Keratinocyte (primary cell): ENCODE measurements at regions not wholly inside any gene's neighbourhood (a gene's known extent, or its start where the extent isn't known, plus 50 kb on each side); places are given as distances from the start of the nearest gene placed in this dataset.

Source experiments
- DNase-seq: peaks from one replicate; pipeline ENCODE4 v3.0.0-alpha.2; 2011; ENCODE audit warnings: low read depth, missing footprints, low spot score
- FAIRE-seq: peaks from 2 replicates; lab custom pipeline; 2011; peaks lifted over from hg19 to GRCh38; lab: Jason Lieb, UNC
- H2AFZ ChIP-seq: 2 replicates; pipeline ENCODE4 v1.6.0; 2012; ENCODE audit warnings: low read length, control low read depth, inconsistent platforms; ENCODE audit not compliant: control insufficient read depth
- H3K27ac ChIP-seq: 2 replicates; pipeline ENCODE4 v1.5.1; 2011; ENCODE audit warnings: low read length; ENCODE audit not compliant: control insufficient read depth, insufficient read depth
- H3K27me3 ChIP-seq: 3 replicates; pipeline ENCODE4 v1.6.0; 2011; ENCODE audit warnings: low read length; ENCODE audit not compliant: control insufficient read depth, insufficient read depth; ENCODE audit errors: extremely low read depth
- H3K36me3 ChIP-seq, 2 experiments: 2 replicates in 1 of 2; 3 replicates in 1 of 2; pipeline ENCODE4 v1.5.1; 2011; ENCODE audit warnings: low read length in 2 of 2, mild to moderate bottlenecking in 1 of 2; ENCODE audit not compliant: control insufficient read depth in 2 of 2, insufficient read depth in 2 of 2; ENCODE audit errors: extremely low read depth in 1 of 2
- H3K4me1 ChIP-seq: 3 replicates; pipeline ENCODE4 v1.5.1; 2011; ENCODE audit warnings: low read length; ENCODE audit not compliant: control insufficient read depth, insufficient read depth; ENCODE audit errors: extremely low read depth
- H3K4me2 ChIP-seq: 3 replicates; pipeline ENCODE4 v1.6.0; 2011; ENCODE audit warnings: low read depth, low read length; ENCODE audit not compliant: control insufficient read depth, insufficient read depth; ENCODE audit errors: extremely low read depth
- H3K4me3 ChIP-seq, 3 experiments: fragments of 200-600 bp in 1 of 3; sonication (generic) in 1 of 3; 2 replicates in 2 of 3; 3 replicates in 1 of 3; pipeline ENCODE4 v1.5.1; 2011 to 2016; ENCODE audit warnings: low read length in 3 of 3, mild to moderate bottlenecking in 3 of 3, control low read depth in 2 of 3, inconsistent platforms in 1 of 3, low read depth in 1 of 3, mixed read lengths in 1 of 3, mixed run types in 1 of 3, moderate library complexity in 1 of 3; ENCODE audit not compliant: control insufficient read depth in 2 of 3, insufficient read depth in 2 of 3; ENCODE audit errors: extremely low read depth in 1 of 3
- H3K79me2 ChIP-seq: 2 replicates; pipeline ENCODE4 v1.6.0; 2012; ENCODE audit warnings: low read length; ENCODE audit not compliant: control insufficient read depth, insufficient read depth
- H3K9ac ChIP-seq: 3 replicates; pipeline ENCODE4 v1.6.0; 2011; ENCODE audit warnings: low read length; ENCODE audit not compliant: control insufficient read depth, insufficient read depth; ENCODE audit errors: extremely low read depth
- H3K9me1 ChIP-seq: 3 replicates; pipeline ENCODE4 v1.6.0; 2011; ENCODE audit warnings: low read length; ENCODE audit not compliant: control insufficient read depth, insufficient read depth; ENCODE audit errors: extremely low read depth
- H3K9me3 ChIP-seq: 2 replicates; pipeline ENCODE4 v1.5.1; 2012; ENCODE audit warnings: low read depth, low read length; ENCODE audit not compliant: control insufficient read depth
- H4K20me1 ChIP-seq: 3 replicates; pipeline ENCODE4 v1.6.0; 2011; ENCODE audit warnings: low read length; ENCODE audit not compliant: control insufficient read depth, insufficient read depth; ENCODE audit errors: extremely low read depth
- CTCF ChIP-seq, 3 experiments: IDR thresholded peaks in 1 of 3; conservative IDR thresholded peaks in 1 of 3; optimal IDR thresholded peaks in 1 of 3; 2 replicates in 2 of 3; 3 replicates in 1 of 3; pipeline versions ENCODE3 to v1.5.1; 2011; ENCODE audit warnings: low read length in 3 of 3, mild to moderate bottlenecking in 3 of 3, moderate library complexity in 2 of 3, control low read depth in 1 of 3, inconsistent platforms in 1 of 3; ENCODE audit not compliant: insufficient read depth in 2 of 3; ENCODE audit errors: extremely low read depth in 1 of 3
- EZH2 ChIP-seq: IDR thresholded peaks from one replicate; pipeline ENCODE4 v1.6.1; 2012; ENCODE audit warnings: inconsistent platforms, mild to moderate bottlenecking, low read length, moderate library complexity
- dilution Hi-C: fragments of 300-500 bp; cut with MboI; formaldehyde crosslinking; loops from one replicate; pipeline ENCODE4 v1.7.0; 2020; ENCODE audit warnings: low sequenced_read_pairs; ENCODE audit not compliant: extremely low pct_ligation_motif_present

DNA sequence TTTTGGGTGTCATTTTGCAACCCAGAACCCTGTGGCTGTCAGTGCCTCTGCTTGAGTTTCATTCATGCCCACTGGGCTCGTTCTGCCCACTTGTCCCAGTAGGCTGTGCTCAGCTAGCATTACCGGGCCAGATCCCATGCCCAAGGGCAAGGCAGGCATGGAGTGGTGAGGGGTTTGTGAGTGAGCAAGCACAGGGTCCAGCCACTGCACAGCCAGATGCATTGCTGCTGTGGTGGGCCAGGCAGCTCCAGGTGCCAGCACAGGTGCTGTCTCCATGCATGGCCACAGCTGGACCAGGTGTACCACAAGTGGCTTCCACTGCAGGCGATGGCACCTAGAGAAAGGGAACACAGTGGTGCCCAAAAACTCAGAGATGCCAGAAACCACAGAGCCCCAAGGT lies 1671.2 kb downstream of the OLFM4 start:
- no peaks in the 10 kb centered on the region for H3K4me1 ChIP-seq
- H3K27me3 ChIP-seq: no peaks in the 10 kb centered on the region
- TF ChIP-seq CTCF (optimal IDR thresholded peaks at IDR 0.05 in 1 of 3, IDR thresholded peaks at IDR 0.05 in 1 of 3, conservative IDR thresholded peaks at IDR 0.05 in 1 of 3; ENCODE audit: extremely low read depth in 1 of 3, insufficient read depth in 2 of 3, low read length in 3 of 3): no peak
- no peak for TF ChIP-seq EZH2
- H2AFZ ChIP-seq: no peak overlapping the region
- no peak overlapping the region for H3K4me3 ChIP-seq
- dilution Hi-C loops: no loop called here
- H3K36me3 ChIP-seq: no peaks in the 10 kb centered on the region
- H3K79me2 ChIP-seq: no peaks in the 10 kb centered on the region
- DNase-seq (no peak), FAIRE-seq (no peak)
- no peaks in the 10 kb centered on the region for H3K9me3 ChIP-seq
- H3K9me1 ChIP-seq: no peaks in the 10 kb centered on the region
- no peak overlapping the region for H3K9ac ChIP-seq
- no peaks in the 10 kb centered on the region for H4K20me1 ChIP-seq
- H3K4me2 ChIP-seq: no peak overlapping the region
- H3K27ac ChIP-seq: no peak overlapping the region

DNA sequence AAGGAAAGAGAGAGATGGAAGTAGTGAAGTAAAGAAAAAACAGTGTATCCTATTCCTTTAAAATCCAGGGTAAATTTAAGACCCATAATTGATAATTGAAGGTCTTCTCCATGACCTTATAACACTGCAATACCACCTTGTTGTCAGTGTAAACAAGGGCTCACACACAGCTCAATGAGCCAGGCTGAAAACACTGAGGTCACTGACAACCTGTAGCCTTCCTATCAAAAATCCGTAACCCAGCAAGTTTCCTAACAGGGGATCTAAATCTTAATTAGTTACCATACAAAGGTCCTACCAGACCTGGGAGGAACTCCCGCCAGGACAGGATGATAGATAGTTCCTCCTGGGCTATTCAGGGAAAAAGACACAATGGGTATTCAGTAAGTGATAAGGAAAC lies 1677.1 kb downstream of the OLFM4 start:
- Histone ChIP-seq H3K36me3 (no peaks in the 10 kb centered on the region), H3K4me3 (no peak overlapping the region), H3K27ac (no peak overlapping the region), H2AFZ (no peak overlapping the region), H3K9ac (no peak overlapping the region), H3K27me3 (no peaks in the 10 kb centered on the region), H3K9me1 (no peaks in the 10 kb centered on the region), H3K9me3 (no peaks in the 10 kb centered on the region), H3K4me2 (no peak overlapping the region), H3K79me2 (no peaks in the 10 kb centered on the region), H4K20me1 (no peaks in the 10 kb centered on the region), H3K4me1 (no peaks in the 10 kb centered on the region)
- DNase-seq (no peak), FAIRE-seq (no peak)
- dilution Hi-C loops: no loop called here
- no peak for TF ChIP-seq EZH2
- no peak for TF ChIP-seq CTCF (optimal IDR thresholded peaks at IDR 0.05 in 1 of 3, IDR thresholded peaks at IDR 0.05 in 1 of 3, conservative IDR thresholded peaks at IDR 0.05 in 1 of 3; ENCODE audit: extremely low read depth in 1 of 3, insufficient read depth in 2 of 3, low read length in 3 of 3)
